AG10803 (cell line): ENCODE measurements at regions not wholly inside any gene's neighbourhood (a gene's known extent, or its start where the extent isn't known, plus 50 kb on each side); places are given as distances from the start of the nearest gene placed in this dataset.

Source experiments
- DNase-seq: peaks from one replicate; pipeline ENCODE4 v3.0.0; 2010; ENCODE audit warnings: low read depth
- H3K4me3 ChIP-seq: 2 replicates; pipeline ENCODE4 v1.5.1; 2011; ENCODE audit warnings: mild to moderate bottlenecking, low read length, control low read depth
- TF ChIP-seq, protein P1 (sequence below): conservative IDR thresholded peaks from 2 replicates; pipeline ENCODE4 v1.5.1; 2011; ENCODE audit warnings: mild to moderate bottlenecking, low read length, control low read depth, inconsistent platforms

DNA sequence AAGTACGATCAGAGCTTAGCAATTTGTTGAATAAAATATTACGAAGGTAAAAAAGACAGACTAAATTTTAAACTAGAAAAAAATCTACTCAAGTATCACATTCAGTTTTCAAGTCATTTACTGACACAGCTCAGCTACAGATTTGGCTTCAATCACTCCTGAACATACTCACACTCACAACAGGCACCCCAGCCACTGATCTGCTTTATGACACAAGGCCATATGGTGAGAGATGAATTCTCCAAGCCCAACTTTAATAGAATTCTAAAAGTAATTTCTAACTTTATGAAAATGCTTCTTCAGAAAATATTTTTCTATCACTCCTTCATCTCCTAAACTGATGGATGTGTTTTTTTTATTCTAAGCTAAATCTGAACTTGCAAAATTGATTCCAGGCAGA is 337.1 kb downstream of the HHIPL2 start:
- TF ChIP-seq, protein P1, sequence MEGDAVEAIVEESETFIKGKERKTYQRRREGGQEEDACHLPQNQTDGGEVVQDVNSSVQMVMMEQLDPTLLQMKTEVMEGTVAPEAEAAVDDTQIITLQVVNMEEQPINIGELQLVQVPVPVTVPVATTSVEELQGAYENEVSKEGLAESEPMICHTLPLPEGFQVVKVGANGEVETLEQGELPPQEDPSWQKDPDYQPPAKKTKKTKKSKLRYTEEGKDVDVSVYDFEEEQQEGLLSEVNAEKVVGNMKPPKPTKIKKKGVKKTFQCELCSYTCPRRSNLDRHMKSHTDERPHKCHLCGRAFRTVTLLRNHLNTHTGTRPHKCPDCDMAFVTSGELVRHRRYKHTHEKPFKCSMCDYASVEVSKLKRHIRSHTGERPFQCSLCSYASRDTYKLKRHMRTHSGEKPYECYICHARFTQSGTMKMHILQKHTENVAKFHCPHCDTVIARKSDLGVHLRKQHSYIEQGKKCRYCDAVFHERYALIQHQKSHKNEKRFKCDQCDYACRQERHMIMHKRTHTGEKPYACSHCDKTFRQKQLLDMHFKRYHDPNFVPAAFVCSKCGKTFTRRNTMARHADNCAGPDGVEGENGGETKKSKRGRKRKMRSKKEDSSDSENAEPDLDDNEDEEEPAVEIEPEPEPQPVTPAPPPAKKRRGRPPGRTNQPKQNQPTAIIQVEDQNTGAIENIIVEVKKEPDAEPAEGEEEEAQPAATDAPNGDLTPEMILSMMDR = no peak
- H3K4me3 ChIP-seq = no peak overlapping the region
- no peak for DNase-seq

DNA sequence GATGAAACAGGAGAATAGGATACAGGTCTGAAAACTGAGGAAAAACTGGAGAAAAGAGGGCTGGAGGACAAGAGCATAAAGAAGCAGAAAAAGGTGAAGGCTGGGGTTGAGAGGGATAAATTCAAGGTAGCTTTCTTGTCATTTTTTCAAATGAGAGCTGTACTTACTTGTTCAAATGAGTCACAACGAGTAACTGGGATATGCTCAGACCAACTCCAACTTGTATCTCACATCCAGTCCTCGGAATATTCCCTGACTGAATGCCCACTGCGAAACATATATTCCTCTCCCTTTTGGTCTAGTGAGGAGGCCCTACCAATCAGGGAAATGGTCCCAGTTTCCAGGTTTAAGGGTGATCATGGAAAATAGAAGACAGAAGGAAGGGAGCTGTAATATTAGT is 343.4 kb downstream of the HHIPL2 start:
- no peak overlapping the region for H3K4me3 ChIP-seq
- DNase-seq = no peak
- TF ChIP-seq, protein P1 = no peak

DNA sequence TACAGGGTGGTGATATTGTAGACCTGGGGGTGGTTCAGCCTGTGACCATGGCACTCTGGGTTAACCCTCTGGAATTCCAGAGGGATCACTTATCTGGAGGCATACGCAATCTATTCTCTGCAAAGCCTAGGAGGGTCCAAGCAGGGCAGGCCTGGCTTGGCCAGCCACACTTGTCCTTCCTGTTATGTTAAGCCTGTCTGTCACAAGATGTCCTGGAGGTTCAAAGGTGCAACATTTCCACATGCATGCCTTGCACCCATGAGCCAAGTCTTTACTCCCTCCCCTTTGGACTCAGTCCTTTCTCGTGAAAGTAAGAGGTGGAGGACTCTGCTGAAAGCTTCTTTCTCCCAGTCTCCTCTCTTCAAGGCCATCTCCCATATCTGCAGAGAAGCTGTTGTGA is 345.1 kb downstream of the HHIPL2 start:
- DNase-seq = no peak
- TF ChIP-seq, protein P1 = no peak
- no peak overlapping the region for H3K4me3 ChIP-seq

DNA sequence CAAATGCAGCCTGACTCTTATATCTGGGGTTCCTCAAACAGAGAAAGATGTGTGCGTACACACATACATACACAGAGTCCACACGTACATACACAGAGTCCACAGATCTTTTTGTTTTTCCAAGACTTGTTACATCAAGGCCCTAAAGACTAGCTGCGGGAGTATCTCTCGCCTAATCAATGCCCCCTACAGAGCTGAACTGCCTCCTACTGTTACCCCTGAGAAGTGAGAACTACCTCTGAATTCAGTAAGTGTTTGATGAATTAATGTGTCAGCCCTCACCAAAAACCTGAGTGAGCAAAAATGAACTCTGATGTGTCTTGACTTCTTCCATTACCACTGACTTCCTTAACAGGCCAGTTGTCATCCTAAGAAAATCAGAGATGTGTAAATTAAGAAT is 351.2 kb downstream of the HHIPL2 start:
- H3K4me3 ChIP-seq = no peak overlapping the region
- no peak for DNase-seq
- TF ChIP-seq, protein P1 = no peak

DNA sequence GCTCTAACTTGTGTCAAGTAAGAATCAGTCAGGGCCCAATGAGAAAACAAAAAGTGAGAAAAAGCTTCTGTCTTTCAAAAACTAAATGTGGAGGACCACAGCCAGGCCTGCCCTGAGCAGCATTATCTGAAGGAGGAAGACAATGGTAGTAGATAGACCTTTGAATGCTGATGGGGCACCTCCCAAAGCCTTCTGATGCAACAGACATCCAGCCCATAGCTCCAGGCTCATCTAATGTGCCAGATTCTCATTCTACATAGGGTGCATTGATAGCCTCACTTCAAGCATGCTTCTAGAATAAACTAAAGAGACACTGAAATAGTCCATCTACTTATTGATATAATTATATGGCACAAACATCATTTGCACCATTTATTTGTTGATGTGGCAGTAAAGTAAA is 351.6 kb downstream of the HHIPL2 start:
- DNase-seq = no peak
- H3K4me3 ChIP-seq = no peak overlapping the region
- TF ChIP-seq, protein P1 = no peak

DNA sequence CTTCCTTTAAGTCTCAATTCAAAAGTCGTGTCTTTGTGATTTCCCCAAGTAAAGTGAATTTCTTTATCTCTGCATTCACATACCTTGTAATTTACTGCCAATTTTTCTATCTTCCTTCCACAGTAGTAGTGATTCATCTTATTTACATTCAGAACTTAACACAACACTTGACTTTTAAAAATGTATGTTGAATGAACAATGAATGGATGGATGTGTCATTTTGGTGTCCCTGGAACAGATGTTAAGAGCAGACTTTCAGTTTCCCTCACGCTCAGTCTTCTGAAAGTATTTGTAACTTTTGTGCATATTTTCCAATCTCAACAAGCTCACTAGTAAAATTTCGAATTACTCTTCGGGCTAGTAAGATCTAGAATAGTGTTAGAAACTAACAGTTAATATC is 352.0 kb downstream of the HHIPL2 start:
- no peak overlapping the region for H3K4me3 ChIP-seq
- TF ChIP-seq, protein P1 = no peak
- DNase-seq = no peak

DNA sequence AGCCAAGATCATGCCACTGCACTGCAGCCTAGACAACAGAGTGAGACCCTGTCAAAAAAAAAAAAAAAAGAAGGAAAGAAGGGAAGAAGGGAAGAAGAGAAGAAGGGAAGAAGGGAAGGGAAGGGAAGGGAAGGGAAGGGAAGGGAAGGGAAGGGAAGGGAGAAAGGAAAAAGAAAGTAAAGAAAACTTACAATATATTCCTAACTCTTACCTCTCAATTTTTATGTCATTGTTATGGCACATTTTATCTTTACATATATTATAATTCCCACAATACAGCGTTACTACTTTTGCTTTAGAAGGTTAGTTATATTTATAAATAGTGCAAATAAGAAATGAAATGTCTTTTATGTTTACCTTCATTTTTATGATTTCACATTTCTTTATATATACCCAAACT is 358.7 kb downstream of the HHIPL2 start:
- TF ChIP-seq, protein P1 = no peak
- no peak for DNase-seq
- no peak overlapping the region for H3K4me3 ChIP-seq
